Fibroblast of mammary gland (primary cell): ENCODE measurements at regions not wholly inside any gene's neighbourhood (a gene's known extent, or its start where the extent isn't known, plus 50 kb on each side); places are given as distances from the start of the nearest gene placed in this dataset.

ENCODE experiments used
- DNase-seq: peaks from one replicate; pipeline ENCODE4 v3.0.0-alpha.2; 2010; ENCODE audit warnings: low read depth
- H3K4me3 ChIP-seq: 2 replicates; pipeline ENCODE4 v1.5.1; 2011; ENCODE audit warnings: low read depth, mild to moderate bottlenecking, low read length, moderate library complexity; ENCODE audit not compliant: control insufficient read depth
- CTCF ChIP-seq: conservative IDR thresholded peaks from 2 replicates; pipeline ENCODE4 v1.5.1; 2011; ENCODE audit warnings: low read depth, low read length, inconsistent platforms; ENCODE audit not compliant: control insufficient read depth, insufficient read depth

DNA sequence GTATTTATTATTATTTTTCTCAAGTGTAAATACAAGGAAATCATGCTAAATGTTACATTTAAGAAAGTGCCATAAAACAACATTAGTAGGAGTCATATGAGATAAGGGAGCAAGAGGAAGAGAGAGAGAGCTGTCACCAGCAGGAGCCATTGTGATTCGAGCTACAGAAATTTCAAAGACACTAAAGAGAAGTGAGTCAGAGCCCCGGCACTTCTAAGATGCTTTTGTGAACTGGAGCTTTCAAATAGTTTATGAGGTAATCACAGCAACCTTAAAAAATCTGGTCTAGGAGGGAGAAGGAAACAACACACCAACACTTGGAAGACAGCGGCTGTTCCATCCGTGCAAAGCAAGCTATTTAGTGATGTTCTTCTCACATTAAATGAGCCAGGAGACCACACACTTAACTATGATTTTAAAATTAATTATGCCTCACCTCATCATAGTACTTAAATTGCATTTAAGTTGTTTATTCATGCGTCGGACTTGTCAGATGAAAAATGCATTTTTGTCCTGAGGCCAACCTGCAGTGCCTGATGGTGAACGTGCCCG, 382.7 kb upstream of the SALL3 start:
- DNase-seq = no peak
- no peak overlapping the region for H3K4me3 ChIP-seq
- TF ChIP-seq CTCF = no peak

DNA sequence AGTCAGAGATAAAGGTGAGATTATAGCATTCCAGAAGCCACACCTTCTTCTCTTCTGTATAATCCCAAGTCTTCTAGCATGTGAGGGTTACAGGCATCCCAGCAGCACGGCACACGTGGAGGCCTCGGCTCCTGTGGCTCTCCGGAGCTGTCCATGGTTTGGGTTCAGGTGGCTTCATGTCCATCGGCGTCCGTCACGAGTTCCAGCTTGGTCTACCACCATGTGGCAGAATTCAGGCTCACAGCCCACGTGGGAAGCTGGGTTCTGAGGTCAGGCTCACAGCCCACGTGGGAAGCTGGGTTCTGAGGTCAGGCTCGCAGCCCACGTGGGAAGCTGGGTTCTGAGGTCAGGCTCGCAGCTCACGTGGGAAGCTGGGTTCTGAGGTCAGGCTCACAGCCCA, 378.3 kb upstream of the SALL3 start:
- DNase-seq = no peak
- no peak overlapping the region for H3K4me3 ChIP-seq
- TF ChIP-seq CTCF = no peak

GRCh38 chr18:78601923-78602322, 377.7 kb upstream of the SALL3 start:
- H3K4me3 ChIP-seq = no peak overlapping the region
- no peak for DNase-seq
- TF ChIP-seq CTCF = no peak

DNA sequence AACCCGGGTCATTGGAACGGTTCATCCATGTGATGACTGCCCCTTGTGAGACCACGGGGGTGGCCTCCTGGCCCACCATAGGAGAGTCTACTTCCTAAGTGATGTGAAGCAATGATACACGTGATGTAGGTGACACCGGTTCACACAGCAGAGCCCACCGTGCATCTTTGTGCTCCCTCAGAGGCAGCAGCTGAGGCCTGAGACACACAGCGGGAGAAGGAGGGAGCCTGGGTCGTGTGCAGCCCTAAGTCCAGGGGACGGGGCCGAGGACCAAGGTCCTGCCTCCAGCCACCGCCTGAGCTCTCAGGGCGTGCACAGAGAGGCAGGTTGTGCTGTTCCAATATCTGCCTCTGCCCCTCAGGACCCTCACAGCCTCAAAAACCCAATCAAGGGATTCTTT, 377.2 kb upstream of the SALL3 start:
- TF ChIP-seq CTCF = no peak
- H3K4me3 ChIP-seq = no peak overlapping the region
- DNase-seq = no peak

- no peak overlapping the region for H3K4me3 ChIP-seq
- DNase-seq = no peak
- no peak for TF ChIP-seq CTCF
These were observed 376.3 kb upstream of the SALL3 start for GRCh38 chr18:78603102-78603983.

- H3K4me3 ChIP-seq = no peak overlapping the region
- DNase-seq = no peak
- no peak for TF ChIP-seq CTCF
These were observed 374.4 kb upstream of the SALL3 start for GRCh38 chr18:78605255-78605654.
